HUES48 (cell line): ENCODE measurements at regions not wholly inside any gene's neighbourhood (a gene's known extent, or its start where the extent isn't known, plus 50 kb on each side); places are given as distances from the start of the nearest gene placed in this dataset.
A peak's percentile ranks its signal among the peaks of the same experiment; 100 is the strongest.

Experiments used
- H3K27ac ChIP-seq: one replicate; pipeline ENCODE4 v1.7.0; 2013; ENCODE audit warnings: low read depth, low read length, inconsistent platforms
- H3K27me3 ChIP-seq: 2 replicates; pipeline ENCODE4 v1.6.1; 2013; ENCODE audit warnings: mild to moderate bottlenecking, low read length; ENCODE audit not compliant: control insufficient read depth, insufficient read depth
- H3K36me3 ChIP-seq: 2 replicates; pipeline ENCODE4 v1.6.1; 2013; ENCODE audit warnings: low read length; ENCODE audit not compliant: control insufficient read depth, insufficient read depth
- H3K4me1 ChIP-seq: 2 replicates; pipeline ENCODE4 v1.6.1; 2013; ENCODE audit warnings: mild to moderate bottlenecking, low read length; ENCODE audit not compliant: control insufficient read depth, insufficient read depth
- H3K4me3 ChIP-seq: 2 replicates; pipeline ENCODE4 v1.5.1; 2013; ENCODE audit warnings: mild to moderate bottlenecking, low read depth, low read length
- H3K9ac ChIP-seq: 2 replicates; pipeline ENCODE4 v1.6.1; 2013; ENCODE audit warnings: mild to moderate bottlenecking, low read depth, low read length, moderate library complexity
- H3K9me3 ChIP-seq: 2 replicates; pipeline ENCODE4 v1.6.1; 2013; ENCODE audit warnings: low read length; ENCODE audit not compliant: control insufficient read depth, insufficient read depth

DNA sequence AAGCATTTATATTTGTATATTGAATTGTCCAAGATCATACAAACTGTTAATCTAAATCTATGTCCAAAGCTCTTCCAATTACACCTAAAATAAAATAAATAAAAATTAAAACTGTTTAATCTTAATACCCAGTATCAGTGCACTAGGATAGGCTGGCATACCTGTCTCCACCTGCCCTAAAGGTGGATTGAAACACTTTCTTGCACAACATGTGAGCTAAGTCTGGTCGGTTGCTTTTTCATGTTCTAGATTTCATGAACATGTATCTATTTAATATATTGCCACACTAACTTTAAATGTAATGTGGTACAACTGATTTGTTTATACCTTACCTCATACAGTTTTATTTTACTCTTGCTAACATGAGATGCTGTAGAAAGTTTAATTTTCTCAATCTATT lies 193.0 kb downstream of the VGLL3 start:
- Histone ChIP-seq H3K9ac (no peak overlapping the region), H3K27ac (no peak overlapping the region), H3K4me3 (no peak overlapping the region), H3K9me3 (no peaks in the 10 kb centered on the region), H3K27me3 (no peaks in the 10 kb centered on the region), H3K4me1 (peaks cover 20% of the 10 kb centered on the region), H3K36me3 (no peaks in the 10 kb centered on the region)

DNA sequence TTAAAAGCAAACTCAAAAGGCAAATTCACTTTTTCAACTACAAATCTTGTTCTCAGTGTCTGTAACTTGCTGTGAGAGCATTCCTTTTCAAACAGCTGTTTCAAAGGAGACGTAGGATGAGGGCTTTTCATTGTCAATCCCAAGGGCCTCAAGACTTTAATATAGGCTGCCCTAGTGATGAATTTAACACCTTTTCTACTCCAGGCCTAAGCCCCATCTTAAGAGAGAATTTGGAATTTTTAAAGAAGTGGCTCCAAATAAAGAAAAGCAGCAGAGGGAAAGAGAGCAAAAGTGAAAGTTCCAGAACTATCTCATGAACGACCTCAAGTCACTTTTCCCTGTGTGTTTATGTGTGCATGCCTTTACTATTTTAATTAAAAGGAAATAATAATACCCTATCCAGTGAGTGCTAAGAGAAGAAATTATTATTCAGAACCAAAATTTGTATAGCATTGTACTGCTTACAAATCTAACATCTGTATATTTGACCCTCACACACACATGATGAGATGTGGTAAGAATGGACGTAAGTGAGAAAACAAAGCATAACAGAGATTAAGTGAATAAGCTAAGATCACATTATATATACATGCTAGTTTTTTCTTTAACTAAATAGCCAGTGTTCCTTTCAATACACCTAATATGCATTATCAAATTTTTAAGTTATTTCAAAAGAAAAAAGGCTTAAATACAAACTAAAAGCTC lies 196.4 kb downstream of the VGLL3 start:
- no peak overlapping the region; the same call in 1 of the 2 replicates for H3K9ac ChIP-seq
- H3K27me3 ChIP-seq = no peaks in the 10 kb centered on the region
- H3K27ac ChIP-seq = peak overlapping the region; percentile 55
- no peaks in the 10 kb centered on the region for H3K9me3 ChIP-seq
- peaks cover 20% of the 10 kb centered on the region for H3K4me1 ChIP-seq
- no peaks in the 10 kb centered on the region for H3K36me3 ChIP-seq
- H3K4me3 ChIP-seq = no peak overlapping the region

DNA sequence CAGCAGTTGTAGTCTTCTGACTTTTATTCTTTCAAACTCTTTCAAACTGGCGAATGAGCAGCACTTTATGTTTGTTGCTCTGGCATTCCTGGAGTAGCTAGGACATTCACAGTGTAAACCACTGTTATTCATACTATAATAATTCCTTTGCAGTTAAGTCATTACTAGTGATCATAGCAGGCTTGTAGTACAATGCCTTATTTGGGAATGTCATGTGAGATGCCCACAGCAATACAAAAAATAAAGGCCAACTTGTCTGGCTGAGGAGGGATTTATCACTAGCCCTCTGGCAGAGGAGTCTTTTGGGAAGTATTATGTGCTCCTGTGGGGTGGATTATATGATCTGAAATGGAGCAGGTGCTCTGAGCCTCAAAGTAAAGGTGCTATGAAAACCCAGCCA lies 197.2 kb downstream of the VGLL3 start:
- H3K27ac ChIP-seq = peak overlapping the region; percentile 55
- peak overlapping the region; percentile 55; the same call in 1 of the 2 replicates for H3K9ac ChIP-seq
- no peak overlapping the region; the same call in 1 of the 2 replicates for H3K4me3 ChIP-seq
- H3K36me3 ChIP-seq = no peaks in the 10 kb centered on the region
- peaks cover 20% of the 10 kb centered on the region for H3K4me1 ChIP-seq
- H3K27me3 ChIP-seq = no peaks in the 10 kb centered on the region
- no peaks in the 10 kb centered on the region for H3K9me3 ChIP-seq

DNA sequence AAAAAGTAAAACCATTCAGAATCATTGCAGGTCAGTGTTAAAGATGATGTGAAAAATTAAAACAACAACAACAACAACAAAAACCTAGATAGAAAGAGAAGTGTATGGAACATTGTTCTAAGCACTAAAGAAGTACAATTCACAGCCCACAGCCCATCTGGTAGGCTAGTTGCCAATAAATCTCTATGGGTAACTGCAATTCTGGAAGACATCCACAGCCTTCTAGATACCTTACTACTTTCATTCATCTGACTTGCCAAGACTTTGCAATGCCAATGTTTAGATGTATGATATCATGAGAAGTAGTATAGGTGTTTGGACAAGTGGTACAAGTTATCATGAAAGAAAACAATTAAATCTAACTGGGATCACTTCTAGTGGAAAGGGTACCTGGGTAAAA lies 198.6 kb downstream of the VGLL3 start:
- Histone ChIP-seq H3K4me3 (no peak overlapping the region), H3K36me3 (no peaks in the 10 kb centered on the region), H3K4me1 (peaks cover 20% of the 10 kb centered on the region), H3K27me3 (no peaks in the 10 kb centered on the region), H3K27ac (no peak overlapping the region), H3K9me3 (no peaks in the 10 kb centered on the region), H3K9ac (no peak overlapping the region)

DNA sequence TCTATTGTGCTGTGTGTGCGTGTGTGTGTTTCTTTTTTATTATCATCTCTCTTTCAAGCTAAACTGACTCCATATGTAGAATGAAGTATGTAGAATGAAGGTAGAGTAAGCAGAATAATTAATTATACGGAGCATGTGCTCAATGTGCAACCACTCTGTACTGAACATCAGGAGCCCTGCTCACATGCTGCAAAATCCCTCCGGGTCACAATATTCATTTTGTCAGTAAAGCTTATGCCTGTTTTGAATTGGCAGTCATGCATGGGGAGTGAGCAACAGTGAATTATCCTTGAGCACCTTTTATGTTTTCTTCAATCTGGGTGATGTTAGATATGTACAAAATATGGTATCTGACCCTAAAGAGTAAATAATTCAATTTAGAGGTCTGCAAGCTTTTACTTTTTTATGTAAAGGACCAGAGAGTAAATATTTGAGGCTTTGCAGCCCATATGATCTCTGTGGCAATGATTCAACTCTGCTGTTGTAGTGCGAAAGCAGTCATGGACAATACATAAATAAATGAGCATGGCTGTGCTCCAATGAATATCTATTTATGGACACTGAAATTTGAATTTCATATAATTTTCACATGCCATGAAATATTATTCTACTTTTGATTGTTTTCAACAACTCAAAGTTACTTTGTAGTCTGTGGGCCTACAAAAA lies 199.9 kb downstream of the VGLL3 start:
- Histone ChIP-seq H3K9ac (no peak overlapping the region), H3K36me3 (no peaks in the 10 kb centered on the region), H3K27ac (no peak overlapping the region), H3K27me3 (no peaks in the 10 kb centered on the region), H3K9me3 (no peaks in the 10 kb centered on the region), H3K4me3 (no peak overlapping the region), H3K4me1 (peaks cover 24% of the 10 kb centered on the region)

DNA sequence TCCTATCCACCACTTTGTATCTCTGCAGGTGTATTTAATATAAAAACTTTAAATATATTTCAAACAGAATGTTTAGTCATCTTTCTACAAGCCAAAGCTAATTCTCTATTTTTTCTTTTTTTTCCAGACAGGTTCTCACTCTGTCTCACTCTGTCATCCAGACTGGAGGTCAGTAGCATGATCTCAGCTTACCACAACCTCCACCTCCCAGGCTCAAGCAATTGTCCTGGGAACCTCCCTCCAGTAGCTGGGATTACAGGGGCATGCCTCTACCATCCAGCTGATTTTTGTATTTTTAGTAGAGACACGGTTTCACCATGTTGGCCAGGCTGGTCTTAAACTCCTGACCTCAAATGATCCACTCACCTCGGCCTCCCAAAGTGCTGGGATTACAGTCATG lies 202.6 kb downstream of the VGLL3 start:
- Histone ChIP-seq H3K4me1 (peaks cover 8% of the 10 kb centered on the region), H3K9ac (no peak overlapping the region)

DNA sequence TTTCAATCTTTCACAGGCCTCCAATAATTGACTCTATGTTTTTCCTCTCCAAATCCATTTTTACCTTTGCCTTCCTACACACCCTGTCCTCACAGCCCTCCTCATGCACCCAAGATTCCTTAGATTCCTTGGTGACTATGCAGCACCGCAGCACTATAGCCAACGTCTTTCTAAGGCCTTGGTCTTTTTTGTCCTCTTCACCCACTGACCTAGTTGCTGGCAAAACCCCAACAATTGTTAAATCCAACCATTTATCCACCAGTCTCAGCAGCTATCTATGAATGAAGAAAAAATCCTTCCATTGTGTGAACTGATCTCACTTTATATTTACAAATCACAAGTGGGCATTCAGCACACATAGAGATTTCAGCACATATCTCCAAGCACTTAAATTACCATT lies 203.9 kb downstream of the VGLL3 start:
- no peaks in the 10 kb centered on the region for H3K36me3 ChIP-seq
- no peaks in the 10 kb centered on the region for H3K27me3 ChIP-seq
- H3K9me3 ChIP-seq = no peaks in the 10 kb centered on the region
- H3K4me3 ChIP-seq = no peak overlapping the region
- H3K9ac ChIP-seq = no peak overlapping the region
- peaks cover 4% of the 10 kb centered on the region for H3K4me1 ChIP-seq
- no peak overlapping the region for H3K27ac ChIP-seq

More for the DNA sequence above, 202.6 kb downstream of the VGLL3 start:
- Histone ChIP-seq H3K9me3 (no peaks in the 10 kb centered on the region), H3K27ac (no peak overlapping the region), H3K4me3 (no peak overlapping the region), H3K36me3 (no peaks in the 10 kb centered on the region), H3K27me3 (no peaks in the 10 kb centered on the region)

DNA sequence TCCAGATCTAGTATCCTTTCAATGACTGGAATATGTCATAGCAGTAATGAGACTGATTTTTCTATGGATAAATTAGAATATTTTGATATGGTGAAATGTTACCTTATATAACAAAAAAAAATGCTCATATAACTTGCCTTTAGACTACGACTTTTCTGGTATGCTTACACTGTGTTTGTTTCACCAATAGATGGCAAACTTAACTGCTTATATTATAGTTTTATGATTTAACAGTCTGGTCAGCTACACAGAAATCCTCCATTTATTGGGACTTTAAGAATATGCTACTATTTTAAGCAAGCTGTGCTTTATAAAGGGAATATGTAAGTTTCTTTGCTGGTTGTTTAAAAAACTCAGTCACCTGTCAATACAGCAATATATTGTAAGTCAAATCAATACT lies 205.6 kb downstream of the VGLL3 start:
- Histone ChIP-seq H3K27ac (no peak overlapping the region), H3K4me1 (peaks cover 4% of the 10 kb centered on the region), H3K4me3 (no peak overlapping the region), H3K9me3 (no peaks in the 10 kb centered on the region), H3K27me3 (no peaks in the 10 kb centered on the region), H3K36me3 (no peaks in the 10 kb centered on the region), H3K9ac (no peak overlapping the region)

DNA sequence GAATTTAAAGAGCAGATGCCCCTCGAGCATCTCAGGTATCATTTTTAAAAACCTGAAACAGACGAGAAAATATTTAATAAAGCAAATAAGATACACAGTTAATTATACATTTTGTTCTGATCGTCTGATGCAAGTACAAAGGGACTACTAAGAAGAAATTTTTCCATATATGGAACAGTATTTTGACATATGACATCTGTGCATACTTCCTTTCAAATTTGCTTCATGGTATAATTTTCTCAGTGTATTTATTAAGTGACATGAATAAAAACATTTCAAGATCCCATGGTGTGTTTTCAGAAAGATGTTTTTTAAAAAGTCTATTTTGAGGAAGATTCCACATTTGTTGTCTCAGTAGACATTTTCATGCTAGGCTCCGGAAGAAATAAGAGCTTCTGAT lies 208.1 kb downstream of the VGLL3 start:
- Histone ChIP-seq H3K27me3 (no peaks in the 10 kb centered on the region), H3K36me3 (no peaks in the 10 kb centered on the region), H3K4me3 (no peak overlapping the region), H3K9ac (no peak overlapping the region), H3K4me1 (peaks cover 4% of the 10 kb centered on the region), H3K9me3 (no peaks in the 10 kb centered on the region), H3K27ac (no peak overlapping the region)

DNA sequence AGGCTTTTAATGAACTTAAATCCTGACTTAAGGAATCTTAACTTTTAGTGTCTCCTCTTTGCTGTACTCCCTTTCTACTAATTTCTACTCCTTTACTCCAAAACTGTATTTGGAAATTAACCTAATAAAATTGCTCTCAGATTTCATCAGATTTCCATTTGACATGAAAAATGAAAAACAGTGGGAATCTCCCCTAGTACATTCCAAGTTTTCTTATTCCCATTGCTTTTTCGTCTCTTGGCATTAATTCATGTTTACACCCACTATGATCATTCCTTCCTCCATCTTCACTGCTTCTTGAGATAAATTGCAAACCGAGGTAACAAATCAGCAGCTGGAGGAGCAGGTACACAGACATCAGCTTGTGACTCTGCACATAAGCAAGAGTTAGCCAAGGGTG lies 208.7 kb downstream of the VGLL3 start:
- H3K4me1 ChIP-seq = peaks cover 4% of the 10 kb centered on the region
- no peaks in the 10 kb centered on the region for H3K36me3 ChIP-seq

DNA sequence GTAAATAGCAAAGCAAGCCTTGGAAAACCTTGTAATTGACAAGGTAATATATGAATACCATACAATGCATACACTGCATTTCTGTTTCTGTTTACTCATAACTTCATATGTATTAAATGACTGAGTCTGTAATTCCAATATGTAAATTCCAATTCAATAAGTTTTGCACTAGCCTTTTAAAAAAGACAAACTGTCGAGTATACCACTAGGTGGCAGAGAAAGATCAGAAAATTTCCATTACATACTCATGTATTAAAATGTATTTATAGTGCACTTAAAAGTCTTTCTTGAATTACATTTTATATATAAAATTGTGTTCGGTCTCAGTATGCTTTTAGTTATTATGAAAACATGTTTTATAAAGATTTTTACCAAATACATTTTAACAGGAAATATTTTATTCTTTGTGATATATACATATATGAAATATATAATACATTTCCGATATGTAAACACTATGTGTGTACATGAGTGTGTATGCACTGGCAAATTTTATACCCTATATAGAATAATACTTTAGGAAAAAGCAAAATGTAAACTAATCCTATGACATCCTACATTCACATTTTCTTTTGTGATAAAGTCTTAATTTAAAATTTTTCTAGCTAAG lies 216.8 kb downstream of the VGLL3 start:
- Histone ChIP-seq H3K4me3 (no peak overlapping the region), H3K27ac (no peak overlapping the region), H3K36me3 (no peaks in the 10 kb centered on the region), H3K9me3 (no peaks in the 10 kb centered on the region), H3K9ac (no peak overlapping the region), H3K27me3 (no peaks in the 10 kb centered on the region), H3K4me1 (no peaks in the 10 kb centered on the region; the same call in 1 of the 2 replicates)

More for the DNA sequence above, 208.7 kb downstream of the VGLL3 start:
- no peaks in the 10 kb centered on the region for H3K27me3 ChIP-seq
- no peak overlapping the region for H3K27ac ChIP-seq
- H3K4me3 ChIP-seq = no peak overlapping the region
- no peak overlapping the region for H3K9ac ChIP-seq
- no peaks in the 10 kb centered on the region for H3K9me3 ChIP-seq
